ENCODE measurements at regions not wholly inside any gene's neighbourhood (a gene's known extent, or its start where the extent isn't known, plus 50 kb on each side); places are given as distances from the start of the nearest gene placed in this dataset.

DNA sequence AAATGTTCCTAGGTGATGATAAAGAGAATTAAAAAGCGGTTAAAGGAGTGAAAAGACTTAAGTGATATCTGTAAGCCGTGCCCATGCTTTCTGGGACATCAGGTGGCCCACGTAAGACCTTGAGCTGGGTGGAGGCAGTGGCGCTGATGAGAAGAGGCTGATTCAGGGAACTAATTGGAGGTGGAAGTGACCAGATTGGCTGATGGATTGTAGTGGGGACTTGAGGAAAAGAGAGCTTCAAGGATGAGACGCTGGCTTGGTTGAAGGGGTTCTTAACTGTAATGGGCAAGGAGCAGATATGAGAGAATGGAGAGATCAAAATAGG lies 69.1 kb upstream of the EP300 start:
- Histone ChIP-seq H3K4me1 (peaks cover 12 to 18% (median 14%) of the 10 kb centered on the region in 4 donors), H3K27ac (peak overlapping the region; percentile 99), H3K4me3 (peak overlapping the region in 1 of 4 donors; percentile 78), H3K9me3 (no peaks in the 10 kb centered on the region), H3K27me3 (no peaks in the 10 kb centered on the region), H3K36me3 (no peaks in the 10 kb centered on the region)
- no peak for ATAC-seq (ENCODE audit: low FRiP score in 2 of 2)
- 78 to 89% methylated on average over 5 of the region's 5 CpGs for WGBS, 2 donors
- no peak for DNase-seq
- TF ChIP-seq POLR2A (IDR thresholded peaks at IDR 0.05) (no peak), EP300 (IDR thresholded peaks at IDR 0.05) (no peak), POLR2AphosphoS5 (IDR thresholded peaks at IDR 0.05) (no peak)
- TF ChIP-seq, protein P1, sequence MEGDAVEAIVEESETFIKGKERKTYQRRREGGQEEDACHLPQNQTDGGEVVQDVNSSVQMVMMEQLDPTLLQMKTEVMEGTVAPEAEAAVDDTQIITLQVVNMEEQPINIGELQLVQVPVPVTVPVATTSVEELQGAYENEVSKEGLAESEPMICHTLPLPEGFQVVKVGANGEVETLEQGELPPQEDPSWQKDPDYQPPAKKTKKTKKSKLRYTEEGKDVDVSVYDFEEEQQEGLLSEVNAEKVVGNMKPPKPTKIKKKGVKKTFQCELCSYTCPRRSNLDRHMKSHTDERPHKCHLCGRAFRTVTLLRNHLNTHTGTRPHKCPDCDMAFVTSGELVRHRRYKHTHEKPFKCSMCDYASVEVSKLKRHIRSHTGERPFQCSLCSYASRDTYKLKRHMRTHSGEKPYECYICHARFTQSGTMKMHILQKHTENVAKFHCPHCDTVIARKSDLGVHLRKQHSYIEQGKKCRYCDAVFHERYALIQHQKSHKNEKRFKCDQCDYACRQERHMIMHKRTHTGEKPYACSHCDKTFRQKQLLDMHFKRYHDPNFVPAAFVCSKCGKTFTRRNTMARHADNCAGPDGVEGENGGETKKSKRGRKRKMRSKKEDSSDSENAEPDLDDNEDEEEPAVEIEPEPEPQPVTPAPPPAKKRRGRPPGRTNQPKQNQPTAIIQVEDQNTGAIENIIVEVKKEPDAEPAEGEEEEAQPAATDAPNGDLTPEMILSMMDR (IDR thresholded peaks at IDR 0.05) = no peak

DNA sequence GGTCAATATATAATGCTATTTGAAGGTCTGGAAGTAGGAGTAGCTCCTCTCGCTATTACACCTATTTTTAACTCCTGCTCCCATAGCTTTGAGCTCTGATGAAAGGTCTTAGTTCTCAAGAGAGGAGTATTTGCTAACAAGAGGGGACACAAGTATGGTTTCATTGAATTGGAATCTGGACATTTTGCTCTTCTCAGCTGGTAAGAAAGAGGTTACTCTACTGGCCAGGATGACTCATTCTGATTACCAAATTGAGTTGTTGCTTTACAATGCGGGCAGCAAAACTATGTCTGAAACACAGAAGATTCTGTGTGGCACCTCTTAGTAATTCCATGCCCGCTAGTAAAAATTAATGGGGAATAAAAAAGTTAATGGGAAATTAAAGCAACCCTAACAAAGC lies 63.6 kb upstream of the EP300 start:
- Histone ChIP-seq H3K36me3 (no peaks in the 10 kb centered on the region), H3K27ac (peak overlapping the region; percentile 16 to 53 (median 32)), H3K9me3 (no peaks in the 10 kb centered on the region), H3K4me3 (no peak overlapping the region), H3K27me3 (no peaks in the 10 kb centered on the region), H3K4me1 (peaks cover 6 to 9% (median 8%) of the 10 kb centered on the region in 4 donors)
- DNase-seq = no peak
- 60 to 69% methylated on average over 3 of the region's 3 CpGs for WGBS, 2 donors
- TF ChIP-seq, protein P1 (IDR thresholded peaks at IDR 0.05) = no peak
- TF ChIP-seq EP300 (IDR thresholded peaks at IDR 0.05) (no peak), POLR2A (IDR thresholded peaks at IDR 0.05) (no peak), POLR2AphosphoS5 (IDR thresholded peaks at IDR 0.05) (no peak)
- peak in 1 of 2 donors; percentile 82 for ATAC-seq (ENCODE audit: low FRiP score in 2 of 2)

DNA sequence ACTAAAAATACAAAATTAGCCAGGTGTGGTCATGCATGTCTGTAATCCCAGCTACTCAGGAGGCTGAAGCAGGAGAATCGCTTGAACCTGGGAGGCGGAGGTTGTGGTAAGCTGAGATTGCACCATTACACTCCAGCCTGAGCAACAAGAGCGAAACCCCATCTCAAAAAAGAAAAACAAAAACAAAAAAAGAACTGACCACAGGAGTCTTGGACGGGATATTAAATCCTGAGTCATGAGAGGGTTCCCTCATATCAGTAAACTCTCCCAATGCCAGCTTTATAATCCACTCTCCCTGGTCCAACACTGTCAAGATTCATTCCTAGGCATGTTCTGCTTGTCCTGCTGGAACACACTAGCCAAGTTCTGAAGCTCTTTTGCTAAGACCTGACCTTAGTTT lies 61.5 kb upstream of the EP300 start:
- Histone ChIP-seq H3K4me3 (no peak overlapping the region), H3K27me3 (no peaks in the 10 kb centered on the region), H3K27ac (no peak overlapping the region), H3K9me3 (no peaks in the 10 kb centered on the region), H3K36me3 (no peaks in the 10 kb centered on the region), H3K4me1 (peaks cover 6 to 9% (median 8%) of the 10 kb centered on the region in 4 donors)
- WGBS, 2 donors = 92 to 97% methylated on average over 4 of the region's 4 CpGs
- DNase-seq (no peak), ATAC-seq (ENCODE audit: low FRiP score in 2 of 2) (no peak)
- TF ChIP-seq POLR2A (IDR thresholded peaks at IDR 0.05) = no peak
- no peak for TF ChIP-seq POLR2AphosphoS5 (IDR thresholded peaks at IDR 0.05)
- TF ChIP-seq, protein P1 (IDR thresholded peaks at IDR 0.05) = no peak
- no peak for TF ChIP-seq EP300 (IDR thresholded peaks at IDR 0.05)

DNA sequence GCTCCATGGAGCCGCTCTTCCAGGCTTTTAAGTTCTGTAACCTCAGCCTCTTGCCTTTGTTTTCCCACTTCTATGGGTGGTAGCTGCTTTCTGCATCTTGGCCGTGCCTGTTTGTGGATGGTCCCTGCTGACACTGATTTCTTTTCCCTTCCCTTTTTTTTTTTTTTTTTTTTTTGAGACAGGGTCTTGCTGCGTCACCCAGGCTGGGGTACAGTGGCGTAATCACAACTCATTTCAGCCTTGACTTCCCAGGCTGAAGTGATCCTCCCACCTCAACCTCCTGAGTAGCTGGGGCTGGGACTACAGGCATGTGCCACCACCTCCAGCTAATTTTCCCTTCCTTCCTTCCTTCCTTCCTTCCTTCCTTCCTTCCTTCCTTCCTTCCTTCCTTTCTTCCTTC lies 57.7 kb upstream of the EP300 start:
- peak in 1 of 2 donors; percentile 42 for DNase-seq
- no peak overlapping the region for H3K27ac ChIP-seq
- no peak for ATAC-seq (ENCODE audit: low FRiP score in 2 of 2)
- H3K36me3 ChIP-seq = no peaks in the 10 kb centered on the region
- no peak overlapping the region for H3K4me3 ChIP-seq
- WGBS, 2 donors = 71 to 80% methylated on average over 4 of the region's 4 CpGs
- no peaks in the 10 kb centered on the region for H3K4me1 ChIP-seq
- H3K9me3 ChIP-seq = no peaks in the 10 kb centered on the region
- H3K27me3 ChIP-seq = no peaks in the 10 kb centered on the region
- no peak for TF ChIP-seq POLR2A (IDR thresholded peaks at IDR 0.05)
- TF ChIP-seq, protein P1 (IDR thresholded peaks at IDR 0.05) = no peak
- no peak for TF ChIP-seq EP300 (IDR thresholded peaks at IDR 0.05)
- no peak for TF ChIP-seq POLR2AphosphoS5 (IDR thresholded peaks at IDR 0.05)

DNA sequence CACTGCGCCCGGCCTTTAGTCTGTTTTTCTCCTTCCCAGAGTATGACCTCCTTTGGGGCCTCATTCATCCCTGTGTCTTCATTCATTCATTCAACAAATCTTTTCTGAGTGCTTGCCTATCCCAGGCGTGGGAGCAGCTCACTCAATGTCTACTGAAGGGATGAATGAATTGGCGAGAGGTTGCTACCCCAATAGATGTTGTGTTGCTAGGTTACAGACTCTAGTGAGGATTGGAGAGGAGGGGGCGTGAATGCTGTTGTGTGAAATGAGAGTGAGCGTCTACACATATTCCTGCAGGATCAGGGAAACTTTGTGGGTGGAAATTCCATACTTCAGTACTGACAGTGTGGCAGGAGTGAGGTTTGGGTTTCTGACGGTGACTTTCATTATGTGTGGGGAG lies 55.5 kb upstream of the EP300 start:
- Histone ChIP-seq H3K4me3 (no peak overlapping the region), H3K27ac (no peak overlapping the region), H3K36me3 (no peaks in the 10 kb centered on the region), H3K4me1 (no peaks in the 10 kb centered on the region), H3K27me3 (no peaks in the 10 kb centered on the region), H3K9me3 (no peaks in the 10 kb centered on the region)
- TF ChIP-seq, protein P1 (IDR thresholded peaks at IDR 0.05) = no peak
- TF ChIP-seq POLR2A (IDR thresholded peaks at IDR 0.05) (no peak), POLR2AphosphoS5 (IDR thresholded peaks at IDR 0.05) (no peak), EP300 (IDR thresholded peaks at IDR 0.05) (no peak)
- ATAC-seq (ENCODE audit: low FRiP score in 2 of 2) = no peak
- DNase-seq = no peak
- WGBS, 2 donors = 88 to 92% methylated on average over 7 of the region's 7 CpGs
